ENCODE measurements at regions not wholly inside any gene's neighbourhood (a gene's known extent, or its start where the extent isn't known, plus 50 kb on each side); places are given as distances from the start of the nearest gene placed in this dataset.

DNA sequence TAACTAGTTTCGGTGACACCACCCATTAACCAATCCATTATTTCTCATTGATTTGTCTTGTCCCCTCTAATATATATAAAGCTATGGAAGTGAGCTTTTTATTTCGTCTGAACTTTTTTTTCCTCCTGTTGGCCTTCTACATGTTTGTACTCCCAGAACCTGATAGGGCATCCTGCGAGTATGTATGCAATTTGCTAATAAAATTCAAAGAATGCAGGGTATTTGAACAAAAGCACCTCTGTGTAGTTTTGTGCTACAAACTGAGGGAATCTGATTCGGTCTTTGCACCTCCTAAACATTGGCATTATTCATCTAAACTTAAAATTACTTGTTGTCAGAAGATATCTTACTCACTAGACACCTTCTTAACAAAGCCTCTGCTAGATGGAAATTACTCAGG is 242.9 kb upstream of the TMEFF2 start:
- 6% methylated on average over 4 of the region's 4 CpGs for WGBS (ENCODE audit: insufficient coverage, insufficient replicate concordance, low lambda C conversion rate, missing lambda C conversion rate)
- ATAC-seq (no peak), FAIRE-seq (no peak), DNase-seq (ENCODE audit: low read depth, low spot score) (no peak)
- SMC1A ChIA-PET (ENCODE audit: uncharacterized antibody, unreplicated experiment), result no interaction called here
- POLR2A ChIA-PET, result no interaction called here
- Histone ChIP-seq H3K4me1 (ENCODE audit: control insufficient read depth, insufficient read depth, low read length) (no peaks in the 10 kb centered on the region), H3K9ac (ENCODE audit: control insufficient read depth, insufficient read depth, low read length) (no peak overlapping the region), H3K79me2 (ENCODE audit: control insufficient read depth, insufficient read depth, low read length) (no peaks in the 10 kb centered on the region), H3K27ac (ENCODE audit: control insufficient read depth, insufficient read depth) (no peak overlapping the region), H3K4me2 (ENCODE audit: control insufficient read depth, insufficient read depth) (no peak overlapping the region), H3K36me3 (ENCODE audit: control insufficient read depth in 2 of 2, insufficient read depth in 2 of 2, low read length in 1 of 2) (no peaks in the 10 kb centered on the region), H3K27me3 (replicated peaks in 1 of 2; ENCODE audit: control insufficient read depth in 2 of 2, insufficient read depth in 2 of 2, low read length in 1 of 2) (no peaks in the 10 kb centered on the region), H3K9me3 (replicated peaks; ENCODE audit: control insufficient read depth, insufficient read depth, low read length) (no peaks in the 10 kb centered on the region), H4K20me1 (ENCODE audit: control insufficient read depth, insufficient read depth) (no peaks in the 10 kb centered on the region), H2AFZ (ENCODE audit: control insufficient read depth, low read depth, low read length) (no peak overlapping the region), H3K4me3 (no peak overlapping the region)
- RAD21 ChIA-PET (ENCODE audit: unreplicated experiment), result no interaction called here
- in situ Hi-C loops (cut with MboI), result no loop called here
- no TSS peak for BruUV-seq (replicated peaks)
- intact Hi-C loops (cut with micrococcal nuclease; ENCODE audit: unreplicated experiment), result no loop called here
- TF ChIP-seq TCF12 (IDR thresholded peaks at IDR 0.05; ENCODE audit: low read depth, low read length), result no peak
- no peak for TF ChIP-seq FOS (IDR thresholded peaks at IDR 0.05; ENCODE audit: borderline replicate concordance, extremely low read depth, insufficient read length)
- CTCF ChIA-PET, result no interaction called here

DNA sequence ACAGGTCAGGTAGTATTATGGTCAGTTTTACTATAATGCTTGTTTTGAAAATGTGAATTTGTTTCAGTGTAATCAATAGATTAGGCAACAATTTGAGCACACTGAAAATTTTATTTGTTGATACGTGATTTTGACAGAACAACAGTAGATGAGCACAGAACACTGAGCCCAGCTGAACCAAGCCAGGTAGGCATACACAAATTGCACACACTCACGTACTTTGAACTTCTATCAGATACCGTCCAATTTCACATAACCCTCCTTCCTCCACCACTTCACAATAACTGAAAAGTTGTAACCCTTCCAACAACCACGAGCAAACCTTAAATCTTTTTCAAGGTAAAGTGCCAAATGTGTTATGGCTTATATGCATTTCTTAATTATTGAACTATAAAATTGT is 229.5 kb upstream of the TMEFF2 start:
- 40% methylated on average over 4 of the region's 4 CpGs for WGBS (ENCODE audit: insufficient coverage, insufficient replicate concordance, low lambda C conversion rate, missing lambda C conversion rate)
- RAD21 ChIA-PET (ENCODE audit: unreplicated experiment), result interaction anchor here (1.0 kb wide), 1 partner anchor 169 kb away, joined by 3 read pairs; no protein-coding TSS in a partner anchor
- Histone ChIP-seq H3K27me3 (replicated peaks in 1 of 2; ENCODE audit: control insufficient read depth in 2 of 2, insufficient read depth in 2 of 2, low read length in 1 of 2) (no peaks in the 10 kb centered on the region), H2AFZ (ENCODE audit: control insufficient read depth, low read depth, low read length) (no peak overlapping the region), H3K27ac (ENCODE audit: control insufficient read depth, insufficient read depth) (no peak overlapping the region), H4K20me1 (ENCODE audit: control insufficient read depth, insufficient read depth) (no peaks in the 10 kb centered on the region), H3K9ac (ENCODE audit: control insufficient read depth, insufficient read depth, low read length) (no peak overlapping the region), H3K9me3 (replicated peaks; ENCODE audit: control insufficient read depth, insufficient read depth, low read length) (no peaks in the 10 kb centered on the region), H3K4me3 (no peak overlapping the region), H3K79me2 (ENCODE audit: control insufficient read depth, insufficient read depth, low read length) (no peaks in the 10 kb centered on the region), H3K4me1 (ENCODE audit: control insufficient read depth, insufficient read depth, low read length) (no peaks in the 10 kb centered on the region), H3K36me3 (ENCODE audit: control insufficient read depth in 2 of 2, insufficient read depth in 2 of 2, low read length in 1 of 2) (no peaks in the 10 kb centered on the region), H3K4me2 (ENCODE audit: control insufficient read depth, insufficient read depth) (no peak overlapping the region)
- CTCF ChIA-PET, result no interaction called here
- intact Hi-C loops (cut with micrococcal nuclease; ENCODE audit: unreplicated experiment), result no loop called here
- BruUV-seq (replicated peaks), result no TSS peak
- DNase-seq (ENCODE audit: low read depth, low spot score) (no peak), ATAC-seq (no peak), FAIRE-seq (no peak)
- POLR2A ChIA-PET, result no interaction called here
- in situ Hi-C loops (cut with MboI), result no loop called here
- SMC1A ChIA-PET (ENCODE audit: uncharacterized antibody, unreplicated experiment), result interaction anchor here (0.9 kb wide), 1 partner anchor 8 kb away, joined by 3 read pairs; no protein-coding TSS in a partner anchor
- TF ChIP-seq ZZZ3 (IDR thresholded peaks at IDR 0.05; ENCODE audit: control insufficient read depth, insufficient read length, low read depth), result no peak
- TF ChIP-seq, protein P1, sequence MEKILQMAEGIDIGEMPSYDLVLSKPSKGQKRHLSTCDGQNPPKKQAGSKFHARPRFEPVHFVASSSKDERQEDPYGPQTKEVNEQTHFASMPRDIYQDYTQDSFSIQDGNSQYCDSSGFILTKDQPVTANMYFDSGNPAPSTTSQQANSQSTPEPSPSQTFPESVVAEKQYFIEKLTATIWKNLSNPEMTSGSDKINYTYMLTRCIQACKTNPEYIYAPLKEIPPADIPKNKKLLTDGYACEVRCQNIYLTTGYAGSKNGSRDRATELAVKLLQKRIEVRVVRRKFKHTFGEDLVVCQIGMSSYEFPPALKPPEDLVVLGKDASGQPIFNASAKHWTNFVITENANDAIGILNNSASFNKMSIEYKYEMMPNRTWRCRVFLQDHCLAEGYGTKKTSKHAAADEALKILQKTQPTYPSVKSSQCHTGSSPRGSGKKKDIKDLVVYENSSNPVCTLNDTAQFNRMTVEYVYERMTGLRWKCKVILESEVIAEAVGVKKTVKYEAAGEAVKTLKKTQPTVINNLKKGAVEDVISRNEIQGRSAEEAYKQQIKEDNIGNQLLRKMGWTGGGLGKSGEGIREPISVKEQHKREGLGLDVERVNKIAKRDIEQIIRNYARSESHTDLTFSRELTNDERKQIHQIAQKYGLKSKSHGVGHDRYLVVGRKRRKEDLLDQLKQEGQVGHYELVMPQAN (conservative IDR thresholded peaks at IDR 0.05), result no peak
- no peak for TF ChIP-seq MTA3 (IDR thresholded peaks at IDR 0.05; ENCODE audit: borderline replicate concordance, low read length)
- TF ChIP-seq GATAD2B (conservative IDR thresholded peaks at IDR 0.05; ENCODE audit: low read depth), result no peak
- TF ChIP-seq RAD21 (IDR thresholded peaks at IDR 0.05; ENCODE audit: insufficient read depth, low read depth, low read length), result no peak
- TF ChIP-seq CBFB (IDR thresholded peaks at IDR 0.05; ENCODE audit: low read depth), result no peak
- no peak for TF ChIP-seq FOS (IDR thresholded peaks at IDR 0.05; ENCODE audit: borderline replicate concordance, extremely low read depth, insufficient read length)
- no peak for TF ChIP-seq RB1 (IDR thresholded peaks at IDR 0.05; ENCODE audit: borderline replicate concordance)
- no peak for TF ChIP-seq CBX3 (IDR thresholded peaks at IDR 0.05; ENCODE audit: borderline replicate concordance, low read depth)
- TF ChIP-seq PAX5 (IDR thresholded peaks at IDR 0.05; ENCODE audit: borderline replicate concordance, low read depth, low read length), result no peak
- TF ChIP-seq EP300 (IDR thresholded peaks at IDR 0.05; ENCODE audit: borderline replicate concordance in 1 of 2, control insufficient read depth in 1 of 2, low read depth in 2 of 2, low read length in 2 of 2), result no peak
- TF ChIP-seq GABPA (IDR thresholded peaks at IDR 0.05; ENCODE audit: low read depth), result no peak
- no peak for TF ChIP-seq CHD2 (IDR thresholded peaks at IDR 0.05; ENCODE audit: borderline replicate concordance, low read depth, low read length)
- TF ChIP-seq KAT2A (conservative IDR thresholded peaks at IDR 0.05; ENCODE audit: control insufficient read depth, low read depth, low read length), result no peak
- TF ChIP-seq MEF2B (IDR thresholded peaks at IDR 0.05; ENCODE audit: partially characterized antibody, poor library complexity, severe bottlenecking), result no peak
- no peak for TF ChIP-seq WRNIP1 (IDR thresholded peaks at IDR 0.05; ENCODE audit: borderline replicate concordance, low read depth, low read length)
- no peak for TF ChIP-seq NFIC (IDR thresholded peaks at IDR 0.05; ENCODE audit: low read depth, low read length)
- TF ChIP-seq CREM (IDR thresholded peaks at IDR 0.05; ENCODE audit: low read depth), result no peak

All from GM12878 (cell line).